Activated T-cell treated with anti-CD3 and anti-CD28 coated beads for 48 hours (primary cell): ENCODE measurements at regions not wholly inside any gene's neighbourhood (a gene's known extent, or its start where the extent isn't known, plus 50 kb on each side); places are given as distances from the start of the nearest gene placed in this dataset.
"Not testable (repeated sequence)": the region's sequence is repeated elsewhere in the genome, so short reads cannot be mapped to it uniquely, and the experiment has no call there.

Experiments used
- DNase-seq: peaks from one replicate; pipeline ENCODE4 v3.0.0-alpha.2; 2020; ENCODE audit warnings: low read depth

GRCh38 chr11:37317803-37318202 lies 719.8 kb upstream of the RAG2 start:
- no peak for DNase-seq

GRCh38 chr11:37313266-37313665 lies 715.2 kb upstream of the RAG2 start:
- no peak for DNase-seq

DNA sequence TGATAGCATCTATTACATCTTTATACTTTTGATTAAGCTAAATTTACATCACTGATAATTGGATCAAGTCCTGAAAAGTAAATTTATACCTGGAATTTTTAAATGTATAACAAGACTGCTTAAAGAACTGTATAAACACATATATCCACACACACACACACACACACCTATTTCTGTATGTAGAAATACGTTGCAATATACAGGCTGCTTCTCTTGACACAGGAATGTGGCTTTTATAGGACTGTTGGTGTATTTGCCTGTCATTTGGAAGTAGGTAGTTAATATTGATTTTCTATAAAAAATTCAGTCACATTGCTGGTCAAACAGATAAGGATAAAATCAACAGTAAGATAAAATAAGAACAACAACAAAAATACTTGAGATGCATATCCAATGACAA lies 708.5 kb upstream of the RAG2 start:
- DNase-seq = no peak

- not testable (repeated sequence) for DNase-seq
Observed at GRCh38 chr11:37301405-37301804, 703.4 kb upstream of the RAG2 start.

GRCh38 chr11:37298173-37298572 lies 700.1 kb upstream of the RAG2 start:
- DNase-seq = no peak

GRCh38 chr11:37286890-37287289 lies 688.9 kb upstream of the RAG2 start:
- DNase-seq = no peak

GRCh38 chr11:37282367-37282766 lies 684.3 kb upstream of the RAG2 start:
- no peak for DNase-seq

- no peak for DNase-seq
Observed at GRCh38 chr11:37280200-37280599, 682.2 kb upstream of the RAG2 start.

DNA sequence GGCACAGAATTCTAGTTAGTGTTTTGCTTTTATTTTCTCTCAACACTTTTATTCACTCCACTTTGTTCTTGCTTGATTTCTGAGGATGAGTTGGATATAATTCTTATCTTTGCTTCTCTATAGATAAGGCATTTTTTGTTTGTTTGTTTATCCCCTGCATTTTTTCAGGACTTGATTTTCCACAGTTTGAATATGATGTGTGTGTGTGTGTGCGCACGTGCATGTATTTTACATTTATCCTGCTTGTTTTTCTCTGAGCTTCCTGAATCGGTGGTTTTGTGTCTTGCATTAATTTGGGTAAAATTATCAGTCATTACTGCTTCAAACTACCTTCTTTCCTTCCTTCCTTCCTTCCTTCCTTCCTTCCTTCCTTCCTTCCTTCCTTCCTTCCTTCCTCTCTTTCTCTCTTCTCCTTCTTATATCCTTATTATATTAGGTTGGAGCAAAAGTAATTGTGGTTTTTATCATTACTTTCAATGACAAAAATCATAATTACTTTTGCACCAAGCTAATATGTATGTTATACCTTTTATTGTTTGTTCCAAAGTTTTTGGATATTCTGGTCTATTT lies 679.9 kb upstream of the RAG2 start:
- no peak for DNase-seq

- DNase-seq = no peak
Observed at GRCh38 chr11:37264783-37265182, 666.7 kb upstream of the RAG2 start.

GRCh38 chr11:37264060-37264459 lies 666.0 kb upstream of the RAG2 start:
- DNase-seq = no peak

GRCh38 chr11:37263467-37263866 lies 665.4 kb upstream of the RAG2 start:
- DNase-seq = not testable (repeated sequence)

GRCh38 chr11:37259734-37260133 lies 661.7 kb upstream of the RAG2 start:
- DNase-seq = no peak

- no peak for DNase-seq
Observed at GRCh38 chr11:37248145-37248544, 650.1 kb upstream of the RAG2 start.

- DNase-seq = not testable (repeated sequence)
Observed at GRCh38 chr11:37246092-37246491, 648.1 kb upstream of the RAG2 start.

GRCh38 chr11:37230865-37231264 lies 632.8 kb upstream of the RAG2 start:
- no peak for DNase-seq

GRCh38 chr11:37223962-37224361 lies 625.9 kb upstream of the RAG2 start:
- DNase-seq = no peak

- no peak for DNase-seq
Observed at GRCh38 chr11:37203006-37203405, 605.0 kb upstream of the RAG2 start.

DNA sequence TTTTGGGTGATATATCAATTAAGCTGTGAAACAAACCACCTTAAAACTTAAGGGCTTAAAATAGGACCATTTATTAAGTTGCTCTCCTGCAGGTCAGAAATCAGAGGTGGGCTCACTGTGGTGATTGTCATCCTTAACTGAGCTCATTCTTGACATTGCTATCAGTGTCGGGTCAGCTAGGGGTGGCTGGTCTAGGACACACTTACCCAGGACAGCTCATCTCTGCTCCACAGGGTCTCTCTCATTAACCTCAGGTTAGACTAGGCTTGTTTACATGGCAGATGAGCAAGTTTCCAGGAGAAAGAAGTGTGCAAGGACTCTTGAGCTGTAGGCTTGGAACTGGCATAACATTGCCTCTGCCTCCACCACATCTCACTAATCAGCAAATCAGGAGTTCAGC lies 601.0 kb upstream of the RAG2 start:
- DNase-seq = no peak

DNA sequence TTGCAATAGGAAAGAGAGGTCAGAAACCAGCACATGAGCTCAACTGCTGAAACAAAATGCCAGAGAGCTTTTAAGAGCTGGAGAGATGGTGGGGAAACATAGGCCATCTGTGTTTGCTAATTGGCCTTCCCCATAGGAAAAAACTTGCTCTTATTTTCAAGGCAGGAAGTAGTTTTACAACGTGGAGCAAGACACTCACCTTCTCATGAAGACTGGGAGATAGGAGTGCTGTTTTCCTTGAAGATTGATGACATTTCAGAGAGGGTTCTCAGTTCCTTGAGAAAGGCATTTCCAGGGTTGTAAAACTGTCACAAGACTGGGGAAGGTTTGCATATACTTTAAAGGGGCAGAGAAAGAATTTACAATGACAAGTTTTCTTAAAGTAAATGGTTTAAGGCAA lies 586.3 kb upstream of the RAG2 start:
- no peak for DNase-seq

- DNase-seq = no peak
Observed at GRCh38 chr11:37182031-37182430, 584.0 kb upstream of the RAG2 start.

GRCh38 chr11:37177721-37178120 lies 579.7 kb upstream of the RAG2 start:
- DNase-seq = no peak

DNA sequence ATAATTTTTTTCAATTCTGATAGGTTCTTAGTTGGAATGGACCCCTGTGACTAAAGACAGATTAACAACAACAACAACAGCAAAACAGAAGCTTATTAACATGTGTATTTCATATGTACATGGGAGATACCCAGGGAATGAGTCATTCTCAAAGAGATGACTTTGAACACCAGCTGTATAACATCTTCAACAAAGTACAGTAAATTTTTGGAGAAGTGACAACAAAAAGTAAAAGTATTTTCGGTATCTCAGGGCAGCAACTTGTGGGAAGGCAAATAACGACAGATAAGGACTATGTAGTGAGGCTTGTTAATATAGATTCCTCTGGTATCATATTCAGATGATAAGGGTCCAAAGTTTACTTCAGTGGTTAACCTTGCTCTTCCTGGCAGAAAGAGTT lies 573.4 kb upstream of the RAG2 start:
- DNase-seq = no peak

DNA sequence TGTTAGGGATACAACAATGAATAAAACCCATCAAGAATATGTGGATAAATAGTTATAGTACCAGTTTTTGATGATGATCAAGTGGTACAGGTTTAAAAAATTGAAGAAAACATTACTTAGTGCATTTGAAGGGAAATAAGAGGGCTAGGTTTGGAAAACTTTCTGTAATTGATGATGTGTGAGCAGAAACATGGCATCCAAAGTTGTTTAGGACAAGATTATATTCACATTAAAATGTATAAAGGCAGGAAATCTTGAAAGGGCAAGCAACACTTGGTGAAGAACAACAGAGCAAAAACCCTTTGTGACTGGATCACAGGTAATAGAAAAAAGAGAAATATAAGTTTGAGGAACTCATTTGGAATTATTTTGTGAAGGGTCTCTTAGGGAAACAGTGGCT lies 572.3 kb upstream of the RAG2 start:
- DNase-seq = no peak

DNA sequence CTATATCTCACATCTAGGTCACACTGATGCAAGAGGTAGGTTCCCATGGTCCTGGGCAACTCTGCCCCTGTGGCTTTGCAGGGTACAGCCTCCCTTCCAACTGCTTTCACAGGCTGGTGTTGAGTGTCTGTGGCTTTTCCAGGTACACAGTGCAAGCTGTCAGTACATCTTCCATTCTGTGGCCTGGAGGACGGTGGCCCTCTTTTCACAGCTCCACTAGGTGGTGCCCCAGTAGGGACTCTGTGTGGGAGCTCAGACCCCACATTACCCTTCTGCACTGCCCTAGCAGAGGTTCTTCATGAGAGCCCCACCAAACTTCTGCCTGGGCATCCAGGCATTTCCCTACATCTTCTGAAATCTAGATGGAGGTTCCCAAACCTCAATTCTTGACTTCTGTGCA lies 547.4 kb upstream of the RAG2 start:
- DNase-seq = not testable (repeated sequence)
